NT2/D1 (cell line): ENCODE measurements at regions not wholly inside any gene's neighbourhood (a gene's known extent, or its start where the extent isn't known, plus 50 kb on each side); places are given as distances from the start of the nearest gene placed in this dataset.

Experiments
- DNase-seq: peaks from one replicate; pipeline ENCODE4 v3.0.0-alpha.2; 2011; ENCODE audit warnings: low read depth, low spot score
- H3K27me3 ChIP-seq: 2 replicates; pipeline ENCODE4 v1.6.0; 2011; ENCODE audit warnings: mild to moderate bottlenecking; ENCODE audit not compliant: insufficient read length, insufficient read depth
- H3K36me3 ChIP-seq: 2 replicates; pipeline ENCODE4 v1.6.1; 2011; ENCODE audit warnings: mild to moderate bottlenecking, low read length, mixed read lengths; ENCODE audit not compliant: insufficient read depth, insufficient read length
- H3K4me1 ChIP-seq: 2 replicates; pipeline ENCODE4 v1.5.1; 2011; ENCODE audit not compliant: insufficient read depth, insufficient read length
- H3K4me3 ChIP-seq: 2 replicates; pipeline ENCODE4 v1.5.1; 2011; ENCODE audit warnings: low read depth; ENCODE audit not compliant: insufficient read length
- H3K9ac ChIP-seq: 2 replicates; pipeline ENCODE4 v1.6.0; 2011; ENCODE audit warnings: low read depth; ENCODE audit not compliant: insufficient read length
- H3K9me3 ChIP-seq: 2 replicates; pipeline ENCODE4 v1.5.1; 2011; ENCODE audit warnings: mild to moderate bottlenecking, low read length; ENCODE audit not compliant: insufficient read depth
- SUZ12 ChIP-seq: IDR thresholded peaks from 2 replicates; pipeline ENCODE4 v1.6.1; 2011; ENCODE audit not compliant: insufficient read length, insufficient read depth; ENCODE audit errors: extremely low read depth
- YY1 ChIP-seq: IDR thresholded peaks from 2 replicates; pipeline ENCODE4 v1.6.1; 2011; ENCODE audit not compliant: insufficient read length, insufficient read depth
- ZNF274 ChIP-seq: IDR thresholded peaks from 2 replicates; pipeline ENCODE4 v1.6.1; 2011; ENCODE audit warnings: mild to moderate bottlenecking, low read depth, low read length

GRCh38 chr20:62539198-62540045 lies 63.6 kb upstream of the GATA5 start:
- Histone ChIP-seq H3K36me3 (no peaks in the 10 kb centered on the region), H3K4me3 (no peak overlapping the region), H3K9me3 (peaks cover 5% of the 10 kb centered on the region; the same call in 1 of the 2 replicates), H3K27me3 (no peaks in the 10 kb centered on the region), H3K9ac (no peak overlapping the region), H3K4me1 (peaks cover 15% of the 10 kb centered on the region)
- TF ChIP-seq YY1 (no peak), ZNF274 (no peak), SUZ12 (no peak)
- no peak for DNase-seq

GRCh38 chr20:62540504-62540903 lies 64.7 kb upstream of the GATA5 start:
- Histone ChIP-seq H3K27me3 (no peaks in the 10 kb centered on the region), H3K9ac (no peak overlapping the region), H3K36me3 (no peaks in the 10 kb centered on the region), H3K9me3 (peaks cover 14% of the 10 kb centered on the region; the same call in 1 of the 2 replicates), H3K4me1 (peaks cover 13% of the 10 kb centered on the region), H3K4me3 (no peak overlapping the region)
- no peak for DNase-seq
- TF ChIP-seq SUZ12: no peak
- no peak for TF ChIP-seq ZNF274
- no peak for TF ChIP-seq YY1

GRCh38 chr20:62542862-62543261 lies 67.1 kb upstream of the GATA5 start:
- no peak for DNase-seq
- no peak for TF ChIP-seq YY1
- no peak overlapping the region for H3K9ac ChIP-seq
- H3K27me3 ChIP-seq: no peaks in the 10 kb centered on the region
- H3K36me3 ChIP-seq: peaks cover 3% of the 10 kb centered on the region
- H3K4me1 ChIP-seq: peaks cover 7% of the 10 kb centered on the region
- peaks cover 14% of the 10 kb centered on the region; the same call in 1 of the 2 replicates for H3K9me3 ChIP-seq
- H3K4me3 ChIP-seq: no peak overlapping the region

GRCh38 chr20:62543470-62544302 lies 67.9 kb upstream of the GATA5 start:
- Histone ChIP-seq H3K9ac (no peak overlapping the region), H3K4me3 (no peak overlapping the region), H3K36me3 (peaks cover 3% of the 10 kb centered on the region), H3K9me3 (peaks cover 14% of the 10 kb centered on the region; the same call in 1 of the 2 replicates), H3K4me1 (peaks cover 9% of the 10 kb centered on the region), H3K27me3 (no peaks in the 10 kb centered on the region)
- DNase-seq: no peak
- TF ChIP-seq ZNF274: no peak
- TF ChIP-seq YY1: no peak
- TF ChIP-seq SUZ12: no peak

GRCh38 chr20:62544505-62545055 lies 68.8 kb upstream of the GATA5 start:
- DNase-seq: no peak
- Histone ChIP-seq H3K4me3 (no peak overlapping the region), H3K4me1 (peaks cover 12% of the 10 kb centered on the region), H3K36me3 (peaks cover 3% of the 10 kb centered on the region), H3K9me3 (peaks cover 14% of the 10 kb centered on the region; the same call in 1 of the 2 replicates), H3K9ac (no peak overlapping the region), H3K27me3 (peaks cover 8% of the 10 kb centered on the region)
- TF ChIP-seq ZNF274 (no peak), SUZ12 (no peak), YY1 (no peak)

GRCh38 chr20:62545271-62545670 lies 69.5 kb upstream of the GATA5 start:
- TF ChIP-seq ZNF274 (no peak), SUZ12 (no peak), YY1 (no peak)
- Histone ChIP-seq H3K4me3 (no peak overlapping the region), H3K27me3 (peaks cover 14% of the 10 kb centered on the region), H3K9ac (no peak overlapping the region), H3K36me3 (peaks cover 3% of the 10 kb centered on the region), H3K9me3 (peaks cover 14% of the 10 kb centered on the region; the same call in 1 of the 2 replicates), H3K4me1 (peaks cover 10% of the 10 kb centered on the region)
- no peak for DNase-seq
